ENCODE measurements at regions not wholly inside any gene's neighbourhood (a gene's known extent, or its start where the extent isn't known, plus 50 kb on each side); places are given as distances from the start of the nearest gene placed in this dataset.

GRCh38 chr16:63244631-63245030 is 1208.4 kb upstream of the CDH8 start:
- peak; percentile 2 for DNase-seq (ENCODE audit: low read depth)

- no peak for DNase-seq (ENCODE audit: low read depth)
These were observed 1205.3 kb upstream of the CDH8 start for GRCh38 chr16:63241497-63242028.

- no peak for DNase-seq (ENCODE audit: low read depth)
These were observed 1202.9 kb upstream of the CDH8 start for GRCh38 chr16:63239065-63239570.

- DNase-seq (ENCODE audit: low read depth), result no peak
These were observed 1194.3 kb upstream of the CDH8 start for GRCh38 chr16:63230421-63231040.

- DNase-seq (ENCODE audit: low read depth), result no peak
These were observed 1192.0 kb upstream of the CDH8 start for GRCh38 chr16:63228259-63228658.

- no peak for DNase-seq (ENCODE audit: low read depth)
These were observed 1187.6 kb upstream of the CDH8 start for GRCh38 chr16:63223851-63224250.

- no peak for DNase-seq (ENCODE audit: low read depth)
These were observed 1180.6 kb upstream of the CDH8 start for GRCh38 chr16:63216696-63217423.

GRCh38 chr16:63201851-63202250 is 1165.6 kb upstream of the CDH8 start:
- no peak for DNase-seq (ENCODE audit: low read depth)

- no peak for DNase-seq (ENCODE audit: low read depth)
These were observed 1164.7 kb upstream of the CDH8 start for GRCh38 chr16:63200940-63201339.

GRCh38 chr16:63195336-63195735 is 1159.1 kb upstream of the CDH8 start:
- no peak for DNase-seq (ENCODE audit: low read depth)

- no peak for DNase-seq (ENCODE audit: low read depth)
These were observed 1156.7 kb upstream of the CDH8 start for GRCh38 chr16:63192980-63193379.

- DNase-seq (ENCODE audit: low read depth), result peak; percentile 84
These were observed 1152.0 kb upstream of the CDH8 start for GRCh38 chr16:63188086-63188771.

- no peak for DNase-seq (ENCODE audit: low read depth)
These were observed 1151.4 kb upstream of the CDH8 start for GRCh38 chr16:63187638-63188037.

- DNase-seq (ENCODE audit: low read depth), result no peak
These were observed 1149.1 kb upstream of the CDH8 start for GRCh38 chr16:63185235-63185780.

GRCh38 chr16:63183743-63184142 is 1147.5 kb upstream of the CDH8 start:
- no peak for DNase-seq (ENCODE audit: low read depth)

GRCh38 chr16:63175313-63175712 is 1139.1 kb upstream of the CDH8 start:
- DNase-seq (ENCODE audit: low read depth), result no peak

GRCh38 chr16:63174801-63175200 is 1138.6 kb upstream of the CDH8 start:
- DNase-seq (ENCODE audit: low read depth), result no peak

GRCh38 chr16:63171545-63171944 is 1135.3 kb upstream of the CDH8 start:
- no peak for DNase-seq (ENCODE audit: low read depth)

GRCh38 chr16:63169100-63169499 is 1132.9 kb upstream of the CDH8 start:
- no peak for DNase-seq (ENCODE audit: low read depth)

- no peak for DNase-seq (ENCODE audit: low read depth)
These were observed 1121.6 kb upstream of the CDH8 start for GRCh38 chr16:63157818-63158217.

GRCh38 chr16:63146251-63146650 is 1110.0 kb upstream of the CDH8 start:
- no peak for DNase-seq (ENCODE audit: low read depth)

GRCh38 chr16:63145411-63145810 is 1109.2 kb upstream of the CDH8 start:
- no peak for DNase-seq (ENCODE audit: low read depth)

Measured in renal cortical epithelial cell (primary cell).